Osteoblast (primary cell): ENCODE measurements at regions not wholly inside any gene's neighbourhood (a gene's known extent, or its start where the extent isn't known, plus 50 kb on each side); places are given as distances from the start of the nearest gene placed in this dataset.

Source experiments
- DNase-seq: peaks from one replicate; pipeline ENCODE4 v3.0.0; 2011; ENCODE audit warnings: low spot score, mixed read lengths; ENCODE audit not compliant: insufficient read length; ENCODE audit errors: missing footprints
- H2AFZ ChIP-seq: 2 replicates; pipeline ENCODE4 v1.6.0; 2011; ENCODE audit warnings: mild to moderate bottlenecking, low read length
- H3K27ac ChIP-seq: 2 replicates; pipeline ENCODE4 v1.5.1; 2011; ENCODE audit warnings: mild to moderate bottlenecking, low read depth, low read length, moderate library complexity
- H3K27me3 ChIP-seq: 2 replicates; pipeline ENCODE4 v1.6.0; 2012; ENCODE audit warnings: mild to moderate bottlenecking, control low read depth, inconsistent platforms, low read length, moderate library complexity; ENCODE audit not compliant: insufficient read depth
- H3K36me3 ChIP-seq: 2 replicates; pipeline ENCODE4 v1.5.1; 2011; ENCODE audit warnings: mild to moderate bottlenecking, low read length, control low read depth, moderate library complexity; ENCODE audit not compliant: insufficient read depth
- H3K4me1 ChIP-seq: 2 replicates; pipeline ENCODE4 v1.5.1; 2011; ENCODE audit warnings: mild to moderate bottlenecking, low read length, control low read depth, moderate library complexity; ENCODE audit not compliant: insufficient read depth
- H3K4me2 ChIP-seq: 2 replicates; pipeline ENCODE4 v1.6.0; 2011; ENCODE audit warnings: mild to moderate bottlenecking, low read length; ENCODE audit not compliant: insufficient read depth
- H3K4me3 ChIP-seq: fragments of 200-600 bp; sonication (generic); 3 replicates; pipeline ENCODE4 v1.5.1; 2012; ENCODE audit warnings: mild to moderate bottlenecking, low read length, inconsistent platforms; ENCODE audit not compliant: insufficient read depth
- H3K79me2 ChIP-seq: 2 replicates; pipeline ENCODE4 v1.6.0; 2012; ENCODE audit warnings: mild to moderate bottlenecking, low read length, control low read depth, inconsistent platforms; ENCODE audit not compliant: insufficient read depth
- H3K9me3 ChIP-seq: 2 replicates; pipeline ENCODE4 v1.5.1; 2011; ENCODE audit warnings: low read depth, low read length, control low read depth
- H4K20me1 ChIP-seq: 2 replicates; pipeline ENCODE4 v1.6.0; 2012; ENCODE audit warnings: mild to moderate bottlenecking, low read length, control low read depth; ENCODE audit not compliant: insufficient read depth
- CTCF ChIP-seq: IDR thresholded peaks from 2 replicates; pipeline ENCODE4 v1.5.1; 2011; ENCODE audit warnings: mild to moderate bottlenecking, low read depth, low read length, moderate library complexity; ENCODE audit errors: extremely low read depth

GRCh38 chr6:157766901-157767774, 55.9 kb upstream of the SNX9 start:
- no peak overlapping the region for H3K4me3 ChIP-seq
- no peaks in the 10 kb centered on the region for H3K36me3 ChIP-seq
- H2AFZ ChIP-seq: no peak overlapping the region
- no peak overlapping the region for H3K4me2 ChIP-seq
- H3K27ac ChIP-seq: no peak overlapping the region
- no peaks in the 10 kb centered on the region for H4K20me1 ChIP-seq
- no peak for TF ChIP-seq CTCF
- no peaks in the 10 kb centered on the region for H3K79me2 ChIP-seq
- no peaks in the 10 kb centered on the region for H3K27me3 ChIP-seq
- peak; percentile 64 for DNase-seq
- no peaks in the 10 kb centered on the region for H3K9me3 ChIP-seq
- peaks cover 36% of the 10 kb centered on the region for H3K4me1 ChIP-seq

GRCh38 chr6:157767775-157768156, 55.3 kb upstream of the SNX9 start:
- no peak overlapping the region for H3K4me3 ChIP-seq
- no peak for DNase-seq
- H3K9me3 ChIP-seq: no peaks in the 10 kb centered on the region
- H3K27me3 ChIP-seq: no peaks in the 10 kb centered on the region
- no peaks in the 10 kb centered on the region for H3K79me2 ChIP-seq
- no peak overlapping the region for H3K4me2 ChIP-seq
- TF ChIP-seq CTCF: no peak
- no peak overlapping the region for H3K27ac ChIP-seq
- H2AFZ ChIP-seq: no peak overlapping the region
- H4K20me1 ChIP-seq: no peaks in the 10 kb centered on the region
- peaks cover 34% of the 10 kb centered on the region for H3K4me1 ChIP-seq
- H3K36me3 ChIP-seq: no peaks in the 10 kb centered on the region

GRCh38 chr6:157768304-157768703, 54.7 kb upstream of the SNX9 start:
- H3K27ac ChIP-seq: no peak overlapping the region
- no peak for TF ChIP-seq CTCF
- no peaks in the 10 kb centered on the region for H3K36me3 ChIP-seq
- no peaks in the 10 kb centered on the region for H4K20me1 ChIP-seq
- no peak overlapping the region for H3K4me3 ChIP-seq
- H3K79me2 ChIP-seq: no peaks in the 10 kb centered on the region
- peaks cover 29% of the 10 kb centered on the region for H3K4me1 ChIP-seq
- no peaks in the 10 kb centered on the region for H3K27me3 ChIP-seq
- no peak overlapping the region for H3K4me2 ChIP-seq
- H2AFZ ChIP-seq: no peak overlapping the region
- no peaks in the 10 kb centered on the region for H3K9me3 ChIP-seq
- no peak for DNase-seq

- no peak overlapping the region for H2AFZ ChIP-seq
- no peak overlapping the region for H3K27ac ChIP-seq
Measured at GRCh38 chr6:157768863-157769551, 54.0 kb upstream of the SNX9 start.

More at GRCh38 chr6:157768863-157769551, 54.0 kb upstream of the SNX9 start:
- no peaks in the 10 kb centered on the region for H3K27me3 ChIP-seq
- H3K4me3 ChIP-seq: no peak overlapping the region
- no peaks in the 10 kb centered on the region for H4K20me1 ChIP-seq
- no peak for TF ChIP-seq CTCF
- DNase-seq: no peak
- H3K36me3 ChIP-seq: no peaks in the 10 kb centered on the region
- no peak overlapping the region for H3K4me2 ChIP-seq
- no peaks in the 10 kb centered on the region for H3K79me2 ChIP-seq
- no peaks in the 10 kb centered on the region for H3K9me3 ChIP-seq
- H3K4me1 ChIP-seq: peaks cover 22% of the 10 kb centered on the region
